NCI-H146 treated with DMSO at 0.1 percent for 48 hours (cell line): ENCODE measurements at regions not wholly inside any gene's neighbourhood (a gene's known extent, or its start where the extent isn't known, plus 50 kb on each side); places are given as distances from the start of the nearest gene placed in this dataset.
"Not testable (repeated sequence)": the region's sequence is repeated elsewhere in the genome, so short reads cannot be mapped to it uniquely, and the experiment has no call there.

Experiments used
- DNase-seq: peaks from one replicate; lab custom pipeline; 2025; ENCODE audit not compliant: unreplicated experiment; lab: John Stamatoyannopoulos, UW

- no peak for DNase-seq
These were observed 193.1 kb downstream of the OTOL1 start for GRCh38 chr3:161689584-161690298.

DNA sequence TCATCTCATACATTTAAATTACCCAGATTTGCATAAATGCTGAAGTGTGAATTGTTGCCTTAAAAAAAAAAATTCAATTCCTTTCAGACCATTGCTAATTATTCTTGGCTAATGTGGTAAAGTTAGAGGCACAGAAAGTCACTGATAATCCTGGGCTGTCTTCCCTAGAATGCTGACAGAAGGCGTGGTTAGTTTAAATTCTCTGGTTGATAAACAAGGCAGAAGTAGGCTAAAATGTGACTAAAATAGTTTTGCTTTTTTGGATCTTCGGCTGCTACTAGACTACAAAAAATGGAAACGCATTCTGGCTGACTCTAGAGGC is 193.7 kb downstream of the OTOL1 start:
- DNase-seq = no peak

DNA sequence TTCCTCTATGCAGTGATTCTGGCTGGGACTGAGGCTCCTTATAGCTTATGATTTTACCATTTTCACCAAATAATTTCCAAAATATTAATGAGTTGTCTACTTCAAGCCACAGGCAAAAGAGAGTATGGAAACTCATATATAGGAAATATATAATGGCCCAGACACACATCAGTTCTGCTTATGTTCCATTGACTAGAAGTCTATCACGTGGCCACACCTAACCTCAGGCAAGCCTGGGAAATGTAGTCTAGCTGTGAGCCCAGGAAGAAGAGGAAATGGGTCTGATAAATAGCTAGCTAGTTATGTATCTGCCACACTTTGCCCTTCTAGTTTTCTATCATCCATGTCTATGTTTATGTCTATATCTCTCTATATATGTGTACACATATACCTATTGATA is 195.1 kb downstream of the OTOL1 start:
- DNase-seq = no peak

GRCh38 chr3:161694682-161695564 is 198.3 kb downstream of the OTOL1 start:
- no peak for DNase-seq

- DNase-seq = no peak
These were observed 199.2 kb downstream of the OTOL1 start for GRCh38 chr3:161695811-161696210.

- DNase-seq = no peak
These were observed 204.4 kb downstream of the OTOL1 start for GRCh38 chr3:161700998-161701397.

DNA sequence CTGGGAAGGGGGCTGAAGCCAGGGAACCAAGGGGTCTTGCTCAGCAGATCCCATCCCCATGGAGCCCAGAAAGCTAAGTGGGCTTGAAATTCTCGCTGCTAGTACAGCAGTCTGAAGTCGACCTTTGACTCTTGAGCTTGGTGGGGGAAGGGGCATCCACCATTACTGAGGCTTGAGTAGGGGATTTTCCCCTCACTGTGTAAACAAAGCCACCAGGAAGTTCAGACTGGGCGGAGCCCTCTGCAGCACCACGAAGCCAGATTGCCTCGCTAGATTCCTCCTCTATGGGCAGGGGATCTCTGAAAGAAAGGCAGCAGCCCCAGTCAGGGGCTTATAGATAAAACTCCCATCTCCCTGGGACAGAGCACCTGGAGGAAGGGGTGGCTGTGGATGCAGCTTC is 210.6 kb downstream of the OTOL1 start:
- DNase-seq = not testable (repeated sequence)

DNA sequence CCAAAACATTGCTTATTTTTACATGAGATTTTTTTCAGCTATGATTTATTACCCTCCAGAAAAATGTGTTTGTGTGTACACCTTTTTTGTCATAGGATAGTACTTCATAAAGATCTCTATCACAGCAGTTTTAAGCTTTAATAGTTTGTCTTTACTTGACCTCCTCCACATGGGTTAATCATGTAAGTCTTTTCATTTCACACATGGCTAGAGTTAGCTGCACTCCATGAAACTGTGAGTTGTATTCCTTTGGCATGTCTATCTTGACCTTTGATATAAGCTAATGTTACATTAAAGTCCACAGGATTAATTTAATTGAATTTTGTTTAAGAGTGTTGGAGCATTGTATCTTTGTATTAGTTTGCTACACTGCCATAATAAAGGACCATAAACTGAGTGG is 217.1 kb downstream of the OTOL1 start:
- DNase-seq = no peak

DNA sequence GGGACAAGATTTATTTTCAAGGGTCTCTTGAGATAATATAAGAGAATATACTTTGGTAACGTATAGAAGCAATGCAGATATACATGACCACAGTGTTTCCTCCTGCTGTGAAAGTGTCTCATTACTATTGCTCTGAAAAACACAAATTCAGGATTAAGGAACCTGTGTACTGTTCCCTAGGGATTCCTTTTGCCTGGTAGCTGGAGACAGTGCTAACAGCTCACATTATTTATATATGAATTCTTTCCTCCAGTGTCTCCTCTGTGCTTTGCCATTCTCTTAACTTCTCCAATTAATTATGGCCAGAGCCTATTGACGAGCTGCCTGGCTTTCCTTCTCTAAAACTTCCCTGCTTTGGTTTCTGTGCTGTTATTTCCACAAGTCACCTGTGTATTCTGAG is 235.4 kb downstream of the OTOL1 start:
- DNase-seq = no peak

DNA sequence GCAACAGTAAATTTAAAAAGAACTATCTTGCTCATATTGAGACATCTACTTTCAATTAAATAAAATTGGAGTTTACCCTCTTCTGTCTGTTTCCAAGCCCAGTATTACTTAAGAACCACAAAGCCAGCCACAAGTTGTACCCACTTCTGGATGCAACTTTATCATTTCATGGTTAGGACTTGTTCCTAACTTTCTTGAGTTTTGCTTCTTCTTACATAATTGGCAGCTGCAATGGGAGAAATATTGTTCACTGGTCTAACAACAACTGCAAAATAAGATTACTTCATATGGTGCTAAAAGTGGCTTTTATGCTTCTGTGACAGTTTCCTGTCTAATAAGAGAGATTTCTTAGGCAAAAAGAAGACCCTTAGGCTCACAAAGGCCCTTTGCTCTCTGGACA is 240.6 kb downstream of the OTOL1 start:
- no peak for DNase-seq

GRCh38 chr3:161740421-161740820 is 243.8 kb downstream of the OTOL1 start:
- no peak for DNase-seq

DNA sequence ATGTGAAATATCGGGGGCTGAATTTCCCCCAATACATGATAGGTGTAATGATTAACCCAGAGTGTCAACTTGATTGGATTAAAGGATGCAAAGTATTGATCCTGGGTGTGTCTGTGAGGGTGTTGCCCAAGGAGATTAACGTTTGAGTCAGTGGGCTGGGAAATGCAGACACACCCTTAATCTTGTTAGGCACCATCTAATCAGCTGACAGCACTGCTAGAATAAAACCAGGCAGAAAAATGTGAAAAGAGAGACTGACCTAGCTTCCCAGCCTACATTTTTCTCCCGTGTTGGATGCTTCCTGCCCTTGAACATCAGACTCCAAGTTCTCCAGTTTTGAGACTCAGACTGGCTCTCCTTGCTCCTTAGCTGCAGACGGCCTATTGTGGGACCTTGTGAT is 247.8 kb downstream of the OTOL1 start:
- no peak for DNase-seq

GRCh38 chr3:161745741-161746140 is 249.1 kb downstream of the OTOL1 start:
- DNase-seq = no peak

GRCh38 chr3:161748049-161748448 is 251.4 kb downstream of the OTOL1 start:
- no peak for DNase-seq

GRCh38 chr3:161754420-161755053 is 257.9 kb downstream of the OTOL1 start:
- DNase-seq = no peak

GRCh38 chr3:161759444-161759843 is 262.8 kb downstream of the OTOL1 start:
- no peak for DNase-seq

DNA sequence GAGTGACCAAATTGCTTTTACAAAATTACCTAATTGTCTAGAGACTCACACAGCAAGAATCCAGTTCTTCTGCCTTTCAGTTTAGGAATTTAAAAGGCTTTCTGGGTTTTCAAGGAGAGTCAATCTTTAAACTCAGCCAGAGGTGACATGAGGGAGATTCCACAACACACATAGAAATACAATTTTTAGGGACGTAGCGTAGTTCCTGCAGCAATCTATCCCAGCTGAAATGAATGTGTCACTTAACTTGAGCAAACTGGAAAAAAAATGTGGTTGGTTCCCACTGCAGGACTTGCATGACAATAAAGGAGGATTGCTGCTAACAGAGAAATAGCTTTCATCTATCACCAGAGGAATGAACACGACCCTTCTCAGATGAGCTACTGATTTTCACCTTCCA is 269.7 kb downstream of the OTOL1 start:
- no peak for DNase-seq

DNA sequence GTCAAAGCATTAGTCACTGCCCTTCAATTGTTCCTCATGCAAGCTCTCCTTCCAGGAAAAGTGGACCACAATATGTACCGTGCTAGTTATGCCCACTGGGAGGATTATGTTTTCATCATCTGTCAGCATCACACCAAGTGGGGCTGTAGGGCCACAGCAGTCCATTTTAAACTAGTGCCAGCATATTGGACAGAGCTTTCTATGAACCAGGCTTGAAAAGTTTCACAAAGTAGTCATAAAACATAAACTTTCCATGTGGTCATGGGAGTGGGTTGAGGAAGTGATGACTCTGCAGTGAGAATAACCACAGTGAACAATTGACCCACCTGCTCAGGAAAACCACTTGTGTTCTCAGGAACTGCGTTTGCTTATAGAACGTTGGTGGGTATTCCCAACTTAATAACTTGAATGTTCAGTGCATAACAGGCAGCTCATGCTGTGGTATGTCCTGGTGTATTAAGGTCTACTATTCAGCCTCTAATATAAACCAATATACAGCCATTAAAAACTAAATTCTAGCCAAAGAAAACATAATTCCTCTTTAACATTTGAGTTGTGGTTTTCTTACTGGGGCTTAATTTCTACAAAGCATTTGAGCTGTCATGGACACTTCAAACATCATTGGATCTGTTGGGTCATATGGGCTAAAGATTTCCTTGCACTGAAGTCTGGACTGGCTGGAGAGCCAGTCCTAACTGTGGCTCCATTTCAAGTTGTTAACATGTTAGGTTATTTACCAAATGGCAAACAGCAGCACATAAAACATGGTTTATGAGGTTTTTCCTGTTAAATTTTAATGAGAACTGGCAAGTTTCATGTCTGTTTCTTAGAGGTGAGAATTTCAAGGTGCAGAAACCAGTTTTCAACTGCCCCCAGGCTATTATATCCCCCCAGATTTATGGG is 274.1 kb downstream of the OTOL1 start:
- no peak for DNase-seq

- DNase-seq = no peak
These were observed 284.8 kb downstream of the OTOL1 start for GRCh38 chr3:161781381-161781780.

GRCh38 chr3:161793194-161793930 is 296.8 kb downstream of the OTOL1 start:
- DNase-seq = no peak
